ENCODE measurements at regions not wholly inside any gene's neighbourhood (a gene's known extent, or its start where the extent isn't known, plus 50 kb on each side); places are given as distances from the start of the nearest gene placed in this dataset.

- no peak for TF ChIP-seq MAX (CRISPR knock-in tag; IDR thresholded peaks at IDR 0.05)
- no peak for TF ChIP-seq ATF3 (CRISPR knock-in tag; conservative IDR thresholded peaks at IDR 0.05)
- TF ChIP-seq CTCF (IDR thresholded peaks at IDR 0.05), result no peak
- TF ChIP-seq MYBL2 (CRISPR knock-in tag; IDR thresholded peaks at IDR 0.05), result no peak
- no peak for TF ChIP-seq ZNF671 (CRISPR knock-in tag; IDR thresholded peaks at IDR 0.05)
- no peak for TF ChIP-seq ZNF263 (CRISPR knock-in tag; IDR thresholded peaks at IDR 0.05; ENCODE audit: low read depth)
- TF ChIP-seq ZNF121 (CRISPR knock-in tag; IDR thresholded peaks at IDR 0.05), result no peak
- no peak for TF ChIP-seq ERG (CRISPR knock-in tag; IDR thresholded peaks at IDR 0.05)
- no peak for TF ChIP-seq ZSCAN18 (CRISPR knock-in tag; IDR thresholded peaks at IDR 0.05)
- TF ChIP-seq HMGXB4 (CRISPR knock-in tag; IDR thresholded peaks at IDR 0.05), result no peak
- TF ChIP-seq PRDM15 (CRISPR knock-in tag; IDR thresholded peaks at IDR 0.05), result no peak
- TF ChIP-seq SP1 (CRISPR knock-in tag; conservative IDR thresholded peaks at IDR 0.05), result no peak
- TF ChIP-seq FOXP1 (CRISPR knock-in tag; IDR thresholded peaks at IDR 0.05; ENCODE audit: borderline replicate concordance), result no peak
These were observed 69.5 kb upstream of the FAM169A start for GRCh38 chr5:74935752-74936091.
